GM08714 (cell line): ENCODE measurements at regions not wholly inside any gene's neighbourhood (a gene's known extent, or its start where the extent isn't known, plus 50 kb on each side); places are given as distances from the start of the nearest gene placed in this dataset.
"Not testable (repeated sequence)": the region's sequence is repeated elsewhere in the genome, so short reads cannot be mapped to it uniquely, and the experiment has no call there.

Source experiments
- H3K4me3 ChIP-seq: fragments of 200-500 bp; sonication (Bioruptor generic); 2 replicates; pipeline ENCODE4 v1.5.1; 2014; ENCODE audit warnings: mild to moderate bottlenecking, low read length, inconsistent platforms
- ZNF274 ChIP-seq: IDR thresholded peaks from 2 replicates; pipeline ENCODE4 v1.6.1; 2012; ENCODE audit warnings: mild to moderate bottlenecking, low read depth, low read length

- TF ChIP-seq ZNF274, result no peak
- no peak overlapping the region for H3K4me3 ChIP-seq
Observed at GRCh38 chr12:107365703-107366102, 272.4 kb upstream of the CRY1 start.

GRCh38 chr12:107366322-107366721 is 273.0 kb upstream of the CRY1 start:
- TF ChIP-seq ZNF274, result no peak
- no peak overlapping the region for H3K4me3 ChIP-seq

- no peak for TF ChIP-seq ZNF274
- H3K4me3 ChIP-seq, result no peak overlapping the region
Observed at GRCh38 chr12:107368586-107368985, 275.2 kb upstream of the CRY1 start.

GRCh38 chr12:107369006-107369405 is 275.7 kb upstream of the CRY1 start:
- no peak overlapping the region for H3K4me3 ChIP-seq
- TF ChIP-seq ZNF274, result no peak

GRCh38 chr12:107369679-107370078 is 276.3 kb upstream of the CRY1 start:
- TF ChIP-seq ZNF274, result no peak
- no peak overlapping the region for H3K4me3 ChIP-seq

GRCh38 chr12:107372229-107372658 is 278.9 kb upstream of the CRY1 start:
- no peak for TF ChIP-seq ZNF274
- no peak overlapping the region for H3K4me3 ChIP-seq

- no peak overlapping the region for H3K4me3 ChIP-seq
- no peak for TF ChIP-seq ZNF274
Observed at GRCh38 chr12:107373238-107373809, 280.0 kb upstream of the CRY1 start.

- H3K4me3 ChIP-seq, result no peak overlapping the region
- no peak for TF ChIP-seq ZNF274
Observed at GRCh38 chr12:107374161-107374840, 281.0 kb upstream of the CRY1 start.

GRCh38 chr12:107375231-107375630 is 281.9 kb upstream of the CRY1 start:
- no peak for TF ChIP-seq ZNF274
- no peak overlapping the region for H3K4me3 ChIP-seq

- H3K4me3 ChIP-seq, result no peak overlapping the region
- TF ChIP-seq ZNF274, result no peak
Observed at GRCh38 chr12:107377596-107378385, 284.4 kb upstream of the CRY1 start.

- TF ChIP-seq ZNF274, result no peak
- H3K4me3 ChIP-seq, result no peak overlapping the region
Observed at GRCh38 chr12:107378609-107379008, 285.3 kb upstream of the CRY1 start.

- not testable (repeated sequence) for H3K4me3 ChIP-seq
Observed at GRCh38 chr12:107379142-107379851, 285.9 kb upstream of the CRY1 start.

- no peak overlapping the region for H3K4me3 ChIP-seq
- TF ChIP-seq ZNF274, result no peak
Observed at GRCh38 chr12:107379852-107380567, 286.7 kb upstream of the CRY1 start.

- no peak overlapping the region for H3K4me3 ChIP-seq
- TF ChIP-seq ZNF274, result no peak
Observed at GRCh38 chr12:107384645-107385044, 291.3 kb upstream of the CRY1 start.
